ENCODE measurements at regions not wholly inside any gene's neighbourhood (a gene's known extent, or its start where the extent isn't known, plus 50 kb on each side); places are given as distances from the start of the nearest gene placed in this dataset.

- Histone ChIP-seq H3K4me3 (replicated peaks in 1 of 3; ENCODE audit: low read depth in 2 of 3, low read length in 3 of 3) (no peak overlapping the region), H3K9me3 (replicated peaks in 1 of 2; ENCODE audit: control insufficient read depth in 1 of 2, insufficient read depth in 1 of 2, low read length in 2 of 2) (peaks cover 4 to 14% of the 10 kb centered on the region in 2 donors), H3K9ac (ENCODE audit: insufficient read depth, low read length, poor library complexity, severe bottlenecking) (no peak overlapping the region), H3K27me3 (ENCODE audit: control insufficient read depth in 2 of 2, insufficient read depth in 2 of 2, low read length in 2 of 2) (no peaks in the 10 kb centered on the region), H3K4me1 (ENCODE audit: control insufficient read depth in 1 of 2, insufficient read depth in 2 of 2, low read length in 2 of 2) (no peaks in the 10 kb centered on the region), H2AFZ (ENCODE audit: insufficient read depth, low read depth, low read length, poor library complexity, severe bottlenecking) (no peak overlapping the region), H3K79me2 (ENCODE audit: insufficient read depth, low read length) (no peaks in the 10 kb centered on the region), H3K4me2 (replicated peaks; ENCODE audit: extremely low read depth, low read length, poor library complexity, severe bottlenecking) (no peak overlapping the region), H3K36me3 (replicated peaks in 1 of 2; ENCODE audit: control insufficient read depth in 1 of 2, insufficient read depth in 2 of 2, low read length in 2 of 2) (no peaks in the 10 kb centered on the region), H3K27ac (ENCODE audit: low read depth in 1 of 2, low read length in 2 of 2) (no peak overlapping the region), H4K20me1 (ENCODE audit: insufficient read depth, low read length) (no peaks in the 10 kb centered on the region)
- H3K36me3 Mint-ChIP-seq, result no peaks in the 10 kb centered on the region
- intact Hi-C loops (cut with micrococcal nuclease), result no loop called here
- H3K4me3 Mint-ChIP-seq, result no peak overlapping the region
- peaks cover 8 to 19% (median 12%) of the 10 kb centered on the region in 7 donors for H3K9me3 Mint-ChIP-seq
- no peak for DNase-seq
- peaks cover 9% of the 10 kb centered on the region for H3K4me1 Mint-ChIP-seq
- no peak overlapping the region for H3K27ac Mint-ChIP-seq
- no peaks in the 10 kb centered on the region for H3K27me3 Mint-ChIP-seq (ENCODE audit: low read depth in 3 of 3)
- TF ChIP-seq CTCF (IDR thresholded peaks at IDR 0.05), result no peak
- 7% methylated on average over 3 of the region's 5 CpGs for WGBS (ENCODE audit: insufficient coverage)
These were observed 1254.5 kb upstream of the FAM98A start for GRCh38 chr2:34853646-34854045.

GRCh38 chr2:34851804-34852203 lies 1252.7 kb upstream of the FAM98A start:
- H3K9me3 Mint-ChIP-seq, result peaks cover 4 to 12% (median 11%) of the 10 kb centered on the region in 7 donors
- Histone ChIP-seq H3K4me3 (replicated peaks in 1 of 3; ENCODE audit: low read depth in 2 of 3, low read length in 3 of 3) (no peak overlapping the region), H3K36me3 (replicated peaks in 1 of 2; ENCODE audit: control insufficient read depth in 1 of 2, insufficient read depth in 2 of 2, low read length in 2 of 2) (no peaks in the 10 kb centered on the region), H3K4me2 (replicated peaks; ENCODE audit: extremely low read depth, low read length, poor library complexity, severe bottlenecking) (no peak overlapping the region), H3K79me2 (ENCODE audit: insufficient read depth, low read length) (no peaks in the 10 kb centered on the region), H2AFZ (ENCODE audit: insufficient read depth, low read depth, low read length, poor library complexity, severe bottlenecking) (no peak overlapping the region), H3K9me3 (replicated peaks in 1 of 2; ENCODE audit: control insufficient read depth in 1 of 2, insufficient read depth in 1 of 2, low read length in 2 of 2) (peaks cover 4 to 14% of the 10 kb centered on the region in 2 donors), H3K27ac (ENCODE audit: low read depth in 1 of 2, low read length in 2 of 2) (no peak overlapping the region), H3K4me1 (ENCODE audit: control insufficient read depth in 1 of 2, insufficient read depth in 2 of 2, low read length in 2 of 2) (no peaks in the 10 kb centered on the region), H3K27me3 (ENCODE audit: control insufficient read depth in 2 of 2, insufficient read depth in 2 of 2, low read length in 2 of 2) (no peaks in the 10 kb centered on the region), H4K20me1 (ENCODE audit: insufficient read depth, low read length) (no peaks in the 10 kb centered on the region), H3K9ac (ENCODE audit: insufficient read depth, low read length, poor library complexity, severe bottlenecking) (no peak overlapping the region)
- H3K4me1 Mint-ChIP-seq, result peaks cover 13% of the 10 kb centered on the region
- no peaks in the 10 kb centered on the region for H3K36me3 Mint-ChIP-seq
- no CpG with 5 or more reads among the region's 2 CpGs for WGBS (ENCODE audit: insufficient coverage)
- no peak for DNase-seq
- H3K27ac Mint-ChIP-seq, result no peak overlapping the region
- H3K4me3 Mint-ChIP-seq, result no peak overlapping the region
- H3K27me3 Mint-ChIP-seq (ENCODE audit: low read depth in 3 of 3), result no peaks in the 10 kb centered on the region
- no peak for TF ChIP-seq CTCF (IDR thresholded peaks at IDR 0.05)
- intact Hi-C loops (cut with micrococcal nuclease), result no loop called here

Measured in CD14-positive monocyte (primary cell).